ENCODE measurements at regions not wholly inside any gene's neighbourhood (a gene's known extent, or its start where the extent isn't known, plus 50 kb on each side); places are given as distances from the start of the nearest gene placed in this dataset.

DNA sequence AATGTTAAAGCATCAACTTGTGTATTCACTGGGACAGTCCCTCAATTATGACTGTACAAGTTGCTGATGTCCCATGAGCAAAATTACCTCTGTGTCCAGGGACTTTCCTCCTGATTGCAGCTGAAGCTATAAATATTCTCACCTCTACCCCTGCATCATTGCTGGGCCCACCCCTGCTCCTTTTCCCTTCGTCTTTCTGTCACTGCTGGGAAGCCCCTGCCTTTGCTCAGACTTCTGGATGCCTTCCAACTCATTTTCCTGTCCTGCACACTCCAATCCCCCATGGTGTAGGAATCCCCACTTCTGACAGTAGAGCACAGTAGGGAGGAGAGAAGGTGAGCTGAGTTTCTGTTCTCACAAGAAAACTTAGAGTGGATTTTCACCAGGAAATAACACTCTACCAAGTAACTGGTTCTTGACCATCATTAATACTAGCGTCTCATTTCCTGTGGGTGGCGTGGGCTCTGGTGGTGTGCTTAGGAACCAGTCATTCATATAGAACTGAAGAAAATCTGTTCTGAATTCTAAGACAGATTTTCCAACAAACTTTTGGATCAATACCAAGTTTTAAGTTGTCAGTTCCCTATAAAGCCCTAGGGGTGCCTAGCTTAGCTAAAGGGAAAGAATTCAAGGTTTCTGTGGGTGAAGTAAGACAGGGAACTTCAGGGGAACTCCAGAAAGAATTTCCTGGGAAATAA is 136.2 kb upstream of the MED14 start:
- Histone ChIP-seq H3K27me3 (ENCODE audit: insufficient read depth, low read length) (no peaks in the 10 kb centered on the region), H3K9me3 (ENCODE audit: insufficient read depth, low read depth, low read length) (no peaks in the 10 kb centered on the region), H3K4me1 (ENCODE audit: insufficient read depth, low read length) (peaks cover 15% of the 10 kb centered on the region), H3K4me3 (ENCODE audit: insufficient read depth, low read depth, low read length) (no peak overlapping the region), H3K27ac (ENCODE audit: low read depth, low read length) (no peak overlapping the region), H3K9ac (ENCODE audit: low read length) (no peak overlapping the region), H2AFZ (ENCODE audit: low read depth, low read length) (peak overlapping the region; percentile 24), H4K20me1 (ENCODE audit: insufficient read depth, low read length) (no peaks in the 10 kb centered on the region), H3K4me2 (ENCODE audit: low read length) (peak overlapping the region; percentile 42), H3K79me2 (ENCODE audit: insufficient read depth, low read length) (no peaks in the 10 kb centered on the region), H3K36me3 (ENCODE audit: insufficient read depth, low read length) (no peaks in the 10 kb centered on the region)
- Mint-ChIP-seq H3K27ac (ENCODE audit: unreplicated experiment) (peak overlapping the region; percentile 47), H3K9me3 (ENCODE audit: unreplicated experiment) (no peaks in the 10 kb centered on the region), H3K27me3 (ENCODE audit: low read depth, unreplicated experiment) (no peaks in the 10 kb centered on the region), H3K4me3 (ENCODE audit: unreplicated experiment) (no peak overlapping the region), H3K36me3 (ENCODE audit: low read depth, unreplicated experiment) (no peaks in the 10 kb centered on the region), H3K4me1 (ENCODE audit: low read depth, unreplicated experiment) (peaks cover 18% of the 10 kb centered on the region)
- no peak for TF ChIP-seq EZH2 (IDR thresholded peaks at IDR 0.05; ENCODE audit: insufficient read depth, low read length)
- no peak for TF ChIP-seq CTCF (IDR thresholded peaks at IDR 0.05; ENCODE audit: insufficient read depth, low read depth, low read length)
- FAIRE-seq (peak; percentile 84), DNase-seq (ENCODE audit: low read depth) (peak; percentile 37)

DNA sequence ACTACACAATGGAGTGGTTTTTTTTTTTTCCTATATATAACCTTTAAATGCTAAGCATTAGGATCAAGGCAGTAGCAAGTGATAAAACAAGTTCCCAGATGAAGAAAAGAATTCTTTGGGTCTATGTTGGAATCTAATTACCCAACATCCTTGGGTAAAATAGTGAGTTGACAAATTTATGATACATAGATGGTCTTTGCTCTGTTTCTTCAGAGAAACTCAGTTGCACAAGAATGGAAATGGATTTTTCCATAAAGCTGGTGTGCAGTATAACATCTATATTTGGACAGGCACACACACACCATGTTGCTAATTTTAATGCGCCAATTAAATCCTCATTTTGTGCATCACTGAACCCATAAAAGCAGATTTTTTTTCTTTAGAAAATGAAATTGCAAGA is 137.0 kb upstream of the MED14 start:
- no peak for DNase-seq (ENCODE audit: low read depth)
- no peaks in the 10 kb centered on the region for H4K20me1 ChIP-seq (ENCODE audit: insufficient read depth, low read length)
- TF ChIP-seq CTCF (IDR thresholded peaks at IDR 0.05; ENCODE audit: insufficient read depth, low read depth, low read length) = no peak
- TF ChIP-seq EZH2 (IDR thresholded peaks at IDR 0.05; ENCODE audit: insufficient read depth, low read length) = no peak
- FAIRE-seq = no peak
- peaks cover 7% of the 10 kb centered on the region for H3K4me1 ChIP-seq (ENCODE audit: insufficient read depth, low read length)
- no peaks in the 10 kb centered on the region for H3K27me3 ChIP-seq (ENCODE audit: insufficient read depth, low read length)
- Mint-ChIP-seq H3K4me1 (ENCODE audit: low read depth, unreplicated experiment) (peaks cover 10% of the 10 kb centered on the region), H3K9me3 (ENCODE audit: unreplicated experiment) (no peaks in the 10 kb centered on the region), H3K27ac (ENCODE audit: unreplicated experiment) (no peak overlapping the region), H3K36me3 (ENCODE audit: low read depth, unreplicated experiment) (no peaks in the 10 kb centered on the region), H3K27me3 (ENCODE audit: low read depth, unreplicated experiment) (no peaks in the 10 kb centered on the region), H3K4me3 (ENCODE audit: unreplicated experiment) (no peak overlapping the region)
- H2AFZ ChIP-seq (ENCODE audit: low read depth, low read length) = no peak overlapping the region
- no peak overlapping the region for H3K4me2 ChIP-seq (ENCODE audit: low read length)
- H3K36me3 ChIP-seq (ENCODE audit: insufficient read depth, low read length) = no peaks in the 10 kb centered on the region
- H3K27ac ChIP-seq (ENCODE audit: low read depth, low read length) = no peak overlapping the region
- H3K79me2 ChIP-seq (ENCODE audit: insufficient read depth, low read length) = no peaks in the 10 kb centered on the region
- H3K4me3 ChIP-seq (ENCODE audit: insufficient read depth, low read depth, low read length) = no peak overlapping the region
- H3K9me3 ChIP-seq (ENCODE audit: insufficient read depth, low read depth, low read length) = no peaks in the 10 kb centered on the region
- no peak overlapping the region for H3K9ac ChIP-seq (ENCODE audit: low read length)

DNA sequence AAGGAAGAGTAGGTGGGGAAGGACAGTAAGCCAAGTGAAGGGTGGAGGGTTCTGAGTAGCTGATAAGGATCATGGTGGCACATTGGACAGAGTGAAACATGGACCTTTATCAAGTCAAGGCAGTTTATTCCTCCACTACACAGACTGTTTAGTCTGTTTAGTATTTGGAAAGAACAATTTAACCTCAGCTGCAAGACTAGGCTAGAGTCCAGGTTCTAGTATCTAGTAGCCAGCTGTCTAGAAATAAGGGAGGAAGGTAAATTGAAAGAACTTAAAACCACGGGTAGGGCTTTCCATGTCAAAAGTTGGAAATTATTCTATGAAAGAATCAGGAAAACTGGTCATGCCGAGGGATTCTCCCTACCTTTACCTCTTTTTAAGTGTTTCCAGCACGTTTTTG is 140.1 kb upstream of the MED14 start:
- H3K27ac Mint-ChIP-seq (ENCODE audit: unreplicated experiment) = no peak overlapping the region
- Histone ChIP-seq H3K79me2 (ENCODE audit: insufficient read depth, low read length) (no peaks in the 10 kb centered on the region), H3K4me1 (ENCODE audit: insufficient read depth, low read length) (peaks cover 3% of the 10 kb centered on the region), H3K27ac (ENCODE audit: low read depth, low read length) (no peak overlapping the region), H3K4me3 (ENCODE audit: insufficient read depth, low read depth, low read length) (no peak overlapping the region), H4K20me1 (ENCODE audit: insufficient read depth, low read length) (no peaks in the 10 kb centered on the region), H2AFZ (ENCODE audit: low read depth, low read length) (no peak overlapping the region), H3K4me2 (ENCODE audit: low read length) (no peak overlapping the region), H3K9me3 (ENCODE audit: insufficient read depth, low read depth, low read length) (no peaks in the 10 kb centered on the region), H3K27me3 (ENCODE audit: insufficient read depth, low read length) (no peaks in the 10 kb centered on the region), H3K9ac (ENCODE audit: low read length) (no peak overlapping the region), H3K36me3 (ENCODE audit: insufficient read depth, low read length) (no peaks in the 10 kb centered on the region)
- no peaks in the 10 kb centered on the region for H3K9me3 Mint-ChIP-seq (ENCODE audit: unreplicated experiment)
- H3K4me3 Mint-ChIP-seq (ENCODE audit: unreplicated experiment) = no peak overlapping the region
- DNase-seq (ENCODE audit: low read depth) = peak; percentile 13
- no peak for TF ChIP-seq EZH2 (IDR thresholded peaks at IDR 0.05; ENCODE audit: insufficient read depth, low read length)
- TF ChIP-seq CTCF (IDR thresholded peaks at IDR 0.05; ENCODE audit: insufficient read depth, low read depth, low read length) = no peak
- H3K36me3 Mint-ChIP-seq (ENCODE audit: low read depth, unreplicated experiment) = no peaks in the 10 kb centered on the region
- H3K27me3 Mint-ChIP-seq (ENCODE audit: low read depth, unreplicated experiment) = no peaks in the 10 kb centered on the region
- peak; percentile 34 for FAIRE-seq
- peaks cover 12% of the 10 kb centered on the region for H3K4me1 Mint-ChIP-seq (ENCODE audit: low read depth, unreplicated experiment)
